ENCODE measurements at regions not wholly inside any gene's neighbourhood (a gene's known extent, or its start where the extent isn't known, plus 50 kb on each side); places are given as distances from the start of the nearest gene placed in this dataset.

- TF ChIP-seq, protein P1, sequence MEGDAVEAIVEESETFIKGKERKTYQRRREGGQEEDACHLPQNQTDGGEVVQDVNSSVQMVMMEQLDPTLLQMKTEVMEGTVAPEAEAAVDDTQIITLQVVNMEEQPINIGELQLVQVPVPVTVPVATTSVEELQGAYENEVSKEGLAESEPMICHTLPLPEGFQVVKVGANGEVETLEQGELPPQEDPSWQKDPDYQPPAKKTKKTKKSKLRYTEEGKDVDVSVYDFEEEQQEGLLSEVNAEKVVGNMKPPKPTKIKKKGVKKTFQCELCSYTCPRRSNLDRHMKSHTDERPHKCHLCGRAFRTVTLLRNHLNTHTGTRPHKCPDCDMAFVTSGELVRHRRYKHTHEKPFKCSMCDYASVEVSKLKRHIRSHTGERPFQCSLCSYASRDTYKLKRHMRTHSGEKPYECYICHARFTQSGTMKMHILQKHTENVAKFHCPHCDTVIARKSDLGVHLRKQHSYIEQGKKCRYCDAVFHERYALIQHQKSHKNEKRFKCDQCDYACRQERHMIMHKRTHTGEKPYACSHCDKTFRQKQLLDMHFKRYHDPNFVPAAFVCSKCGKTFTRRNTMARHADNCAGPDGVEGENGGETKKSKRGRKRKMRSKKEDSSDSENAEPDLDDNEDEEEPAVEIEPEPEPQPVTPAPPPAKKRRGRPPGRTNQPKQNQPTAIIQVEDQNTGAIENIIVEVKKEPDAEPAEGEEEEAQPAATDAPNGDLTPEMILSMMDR (IDR thresholded peaks at IDR 0.05; ENCODE audit: insufficient read depth, low read length, poor library complexity, severe bottlenecking): no peak
- no peak for DNase-seq (ENCODE audit: extremely low read depth, insufficient read length)
These were observed 91.5 kb upstream of the SIX3 start for GRCh38 chr2:44850016-44850415.

GRCh38 chr2:44851518-44851917, 90.0 kb upstream of the SIX3 start:
- TF ChIP-seq, protein P1 (IDR thresholded peaks at IDR 0.05; ENCODE audit: insufficient read depth, low read length, poor library complexity, severe bottlenecking): no peak
- H3K4me3 ChIP-seq (replicated peaks; ENCODE audit: low read depth, low read length): no peak overlapping the region
- no peaks in the 10 kb centered on the region for H3K36me3 ChIP-seq (ENCODE audit: control insufficient read depth, insufficient read depth, low read length)

More at GRCh38 chr2:44850016-44850415, 91.5 kb upstream of the SIX3 start:
- no peaks in the 10 kb centered on the region for H3K27me3 ChIP-seq (replicated peaks; ENCODE audit: control insufficient read depth, insufficient read depth, low read length)
- no peak overlapping the region for H3K4me3 ChIP-seq (replicated peaks; ENCODE audit: low read depth, low read length)
- H3K36me3 ChIP-seq (ENCODE audit: control insufficient read depth, insufficient read depth, low read length): no peaks in the 10 kb centered on the region

GRCh38 chr2:44852594-44852993, 88.9 kb upstream of the SIX3 start:
- TF ChIP-seq, protein P1 (IDR thresholded peaks at IDR 0.05; ENCODE audit: insufficient read depth, low read length, poor library complexity, severe bottlenecking): no peak
- DNase-seq (ENCODE audit: extremely low read depth, insufficient read length): no peak
- Histone ChIP-seq H3K36me3 (ENCODE audit: control insufficient read depth, insufficient read depth, low read length) (no peaks in the 10 kb centered on the region), H3K27me3 (replicated peaks; ENCODE audit: control insufficient read depth, insufficient read depth, low read length) (no peaks in the 10 kb centered on the region), H3K4me3 (replicated peaks; ENCODE audit: low read depth, low read length) (no peak overlapping the region)

More at GRCh38 chr2:44851518-44851917, 90.0 kb upstream of the SIX3 start:
- DNase-seq (ENCODE audit: extremely low read depth, insufficient read length): no peak
- no peaks in the 10 kb centered on the region for H3K27me3 ChIP-seq (replicated peaks; ENCODE audit: control insufficient read depth, insufficient read depth, low read length)

DNA sequence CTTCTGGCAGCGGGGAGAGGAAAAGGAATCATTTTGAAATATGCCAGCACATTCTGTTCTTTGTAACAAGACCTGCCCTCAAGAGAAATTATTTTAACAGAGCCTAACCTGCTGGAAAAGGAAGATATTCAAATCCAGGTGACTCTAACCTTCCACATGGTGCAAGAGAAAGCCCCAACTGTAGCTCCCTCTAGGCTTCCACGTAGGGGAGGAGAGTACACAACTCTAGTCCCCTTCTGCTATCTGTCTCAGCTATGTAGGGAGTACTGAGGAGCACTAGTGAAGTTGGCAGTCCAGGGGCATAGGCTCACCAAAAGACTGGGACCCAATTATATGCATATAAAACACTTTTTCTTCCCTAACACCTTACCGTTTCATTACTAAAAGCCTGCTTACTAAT, 82.2 kb upstream of the SIX3 start:
- Histone ChIP-seq H3K4me3 (replicated peaks; ENCODE audit: low read depth, low read length) (no peak overlapping the region), H3K36me3 (ENCODE audit: control insufficient read depth, insufficient read depth, low read length) (no peaks in the 10 kb centered on the region), H3K27me3 (replicated peaks; ENCODE audit: control insufficient read depth, insufficient read depth, low read length) (no peaks in the 10 kb centered on the region)
- TF ChIP-seq, protein P1 (IDR thresholded peaks at IDR 0.05; ENCODE audit: insufficient read depth, low read length, poor library complexity, severe bottlenecking): no peak
- no peak for DNase-seq (ENCODE audit: extremely low read depth, insufficient read length)

DNA sequence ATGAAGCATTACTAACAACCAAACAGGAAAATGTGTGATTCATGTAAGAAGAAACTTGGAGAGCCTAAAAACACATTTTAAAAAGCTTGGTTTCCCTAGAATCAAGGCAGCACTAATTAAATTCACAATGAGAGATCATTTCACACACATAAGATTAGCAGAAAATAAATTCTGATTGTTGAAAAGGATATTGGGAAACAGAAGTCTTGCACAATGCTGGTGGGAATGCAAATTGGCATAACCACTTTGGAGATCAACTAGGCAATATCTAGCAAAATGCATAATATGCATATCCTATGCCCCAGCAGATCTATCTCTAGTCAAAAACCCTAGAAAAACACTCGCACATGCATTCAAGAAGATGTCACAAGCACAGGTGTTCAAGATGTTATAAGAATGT, 75.3 kb upstream of the SIX3 start:
- no peak for DNase-seq (ENCODE audit: extremely low read depth, insufficient read length)
- TF ChIP-seq, protein P1 (IDR thresholded peaks at IDR 0.05; ENCODE audit: insufficient read depth, low read length, poor library complexity, severe bottlenecking): no peak
- Histone ChIP-seq H3K4me3 (replicated peaks; ENCODE audit: low read depth, low read length) (no peak overlapping the region), H3K27me3 (replicated peaks; ENCODE audit: control insufficient read depth, insufficient read depth, low read length) (no peaks in the 10 kb centered on the region), H3K36me3 (ENCODE audit: control insufficient read depth, insufficient read depth, low read length) (no peaks in the 10 kb centered on the region)

- no peaks in the 10 kb centered on the region for H3K27me3 ChIP-seq (replicated peaks; ENCODE audit: control insufficient read depth, insufficient read depth, low read length)
- TF ChIP-seq, protein P1 (IDR thresholded peaks at IDR 0.05; ENCODE audit: insufficient read depth, low read length, poor library complexity, severe bottlenecking): no peak
- no peaks in the 10 kb centered on the region for H3K36me3 ChIP-seq (ENCODE audit: control insufficient read depth, insufficient read depth, low read length)
- DNase-seq (ENCODE audit: extremely low read depth, insufficient read length): no peak
- H3K4me3 ChIP-seq (replicated peaks; ENCODE audit: low read depth, low read length): no peak overlapping the region
These were observed 71.7 kb upstream of the SIX3 start for GRCh38 chr2:44869761-44870160.
